GM12891 (cell line): ENCODE measurements at regions not wholly inside any gene's neighbourhood (a gene's known extent, or its start where the extent isn't known, plus 50 kb on each side); places are given as distances from the start of the nearest gene placed in this dataset.

Experiments
- POLR2A ChIP-seq: IDR thresholded peaks from 2 replicates; pipeline ENCODE4 v1.6.1; 2011; ENCODE audit warnings: low read depth, low read length, control low read depth
- POLR2AphosphoS5 ChIP-seq: IDR thresholded peaks from 2 replicates; pipeline ENCODE4 v1.6.1; 2011; ENCODE audit warnings: low read depth, low read length, control low read depth
- POU2F2 ChIP-seq: IDR thresholded peaks from 2 replicates; pipeline ENCODE4 v1.6.1; 2011; ENCODE audit warnings: low read depth, mild to moderate bottlenecking, control low read depth, low read length, moderate library complexity
- TAF1 ChIP-seq: IDR thresholded peaks from 2 replicates; pipeline ENCODE4 v1.6.1; 2011; ENCODE audit warnings: low read depth, low read length, control low read depth

- no peak for TF ChIP-seq POLR2A
- TF ChIP-seq TAF1, result no peak
- no peak for TF ChIP-seq POU2F2
- no peak for TF ChIP-seq POLR2AphosphoS5
Observed at GRCh38 chr2:19503406-19503805, 145.0 kb upstream of the OSR1 start.
